GM12878 (cell line): ENCODE measurements at regions not wholly inside any gene's neighbourhood (a gene's known extent, or its start where the extent isn't known, plus 50 kb on each side); places are given as distances from the start of the nearest gene placed in this dataset.

ENCODE experiments used
- ATAC-seq: fragments of 200-7000 bp; cut with Tn5 transposase; 3 replicates; pipeline ENCODE4 v1.9.1; 2020; ENCODE audit warnings: mild to moderate bottlenecking, moderate library complexity
- BruUV-seq: library from RNA; stranded (reverse); fragments of 400-500 nt; replicated peaks from 2 replicates; lab custom pipeline; 2021; lab: Mats Ljungman, UMichigan
- CTCF ChIA-PET: fragments of 300-600 bp; sonication (Branson Sonifier 250); formaldehyde crosslinking; extraction: SDS; loops from one replicate; lab custom pipeline; 2021; ENCODE audit warnings: inconsistent platforms; lab: Yijun Ruan, JAX
- POLR2A ChIA-PET: fragments of 350-600 bp; formaldehyde crosslinking; extraction: SDS; loops from one replicate; lab custom pipeline; 2021; ENCODE audit warnings: inconsistent platforms; lab: Charles Lee
- RAD21 ChIA-PET: fragments of 300-600 bp; sonication (Branson Sonifier 250); formaldehyde crosslinking; loops from one replicate; lab custom pipeline; 2023; ENCODE audit warnings: antibody characterized with exemption; ENCODE audit not compliant: unreplicated experiment; lab: Charles Lee
- SMC1A ChIA-PET: fragments of 300-600 bp; sonication (Branson Sonifier 250); formaldehyde crosslinking; loops from one replicate; lab custom pipeline; 2023; ENCODE audit not compliant: unreplicated experiment, uncharacterized antibody; lab: Charles Lee
- DNase-seq: peaks from one replicate; pipeline ENCODE4 v3.0.0-alpha.2; 2011; ENCODE audit warnings: low read depth, low spot score
- FAIRE-seq: peaks from 3 replicates; lab custom pipeline; 2011; peaks lifted over from hg19 to GRCh38; lab: Jason Lieb, UNC
- H2AFZ ChIP-seq: 2 replicates; pipeline ENCODE4 v1.6.0; 2011; ENCODE audit warnings: low read depth, low read length, control low read depth; ENCODE audit not compliant: control insufficient read depth
- H3K27ac ChIP-seq: 2 replicates; pipeline ENCODE4 v1.5.1; 2011; ENCODE audit warnings: control low read depth; ENCODE audit not compliant: control insufficient read depth, insufficient read depth
- H3K27me3 ChIP-seq, 2 experiments: replicated peaks in 1 of 2; 2 replicates each; pipeline versions ENCODE4 v1.6.0 to v1.6.1; 2011; ENCODE audit warnings: low read length in 1 of 2; ENCODE audit not compliant: control insufficient read depth in 2 of 2, insufficient read depth in 2 of 2
- H3K36me3 ChIP-seq, 2 experiments: 2 replicates each; pipeline ENCODE4 v1.5.1; 2011; ENCODE audit warnings: low read length in 1 of 2; ENCODE audit not compliant: control insufficient read depth in 2 of 2, insufficient read depth in 2 of 2
- H3K4me1 ChIP-seq: 2 replicates; pipeline ENCODE4 v1.6.1; 2011; ENCODE audit warnings: mild to moderate bottlenecking, low read length, moderate library complexity, mixed read lengths; ENCODE audit not compliant: control insufficient read depth, insufficient read depth
- H3K4me2 ChIP-seq: 2 replicates; pipeline ENCODE4 v1.6.0; 2011; ENCODE audit warnings: control low read depth; ENCODE audit not compliant: control insufficient read depth, insufficient read depth
- H3K4me3 ChIP-seq: fragments of 200-600 bp; sonication (generic); 2 replicates; pipeline ENCODE4 v1.5.1; 2016
- H3K79me2 ChIP-seq: 2 replicates; pipeline ENCODE4 v1.6.0; 2011; ENCODE audit warnings: low read length; ENCODE audit not compliant: control insufficient read depth, insufficient read depth
- H3K9ac ChIP-seq: 2 replicates; pipeline ENCODE4 v1.8.0; 2011; ENCODE audit warnings: low read length, control low read depth, mixed read lengths; ENCODE audit not compliant: control insufficient read depth, insufficient read depth
- H3K9me3 ChIP-seq: replicated peaks from 3 replicates; pipeline ENCODE4 v1.5.1; 2011; ENCODE audit warnings: mild to moderate bottlenecking, low read length; ENCODE audit not compliant: control insufficient read depth, insufficient read depth
- H4K20me1 ChIP-seq: 2 replicates; pipeline ENCODE4 v1.6.0; 2011; ENCODE audit not compliant: control insufficient read depth, insufficient read depth
- CEBPB ChIP-seq, 2 experiments: fragments of 150-350 bp in 1 of 2; IDR thresholded peaks; 2 replicates each; pipeline ENCODE4 v1.6.1; 2012 to 2014; ENCODE audit warnings: low read depth in 2 of 2, low read length in 2 of 2, borderline replicate concordance in 1 of 2, inconsistent platforms in 1 of 2
- EZH2 ChIP-seq: IDR thresholded peaks from 2 replicates; pipeline ENCODE4 v1.6.1; 2012; ENCODE audit warnings: low read depth, mild to moderate bottlenecking, control low read depth, inconsistent platforms, low read length, borderline replicate concordance; ENCODE audit not compliant: control insufficient read depth
- FOXM1 ChIP-seq: IDR thresholded peaks from 2 replicates; pipeline ENCODE4 v1.6.1; 2012; ENCODE audit warnings: low read depth, mild to moderate bottlenecking, inconsistent platforms, low read length, moderate library complexity
- GATAD2B ChIP-seq: fragments of 450-650 bp; conservative IDR thresholded peaks from 2 replicates; pipeline ENCODE4 v1.6.1; 2017; ENCODE audit warnings: low read depth, mild to moderate bottlenecking, moderate library complexity
- MEF2A ChIP-seq: IDR thresholded peaks from 2 replicates; pipeline ENCODE4 v1.6.1; 2011; ENCODE audit warnings: low read depth, mild to moderate bottlenecking, low read length, moderate library complexity; ENCODE audit not compliant: insufficient read depth
- POLR2AphosphoS2 ChIP-seq: IDR thresholded peaks from 2 replicates; pipeline ENCODE4 v1.6.1; 2011; ENCODE audit warnings: low read depth, mild to moderate bottlenecking, low read length, improper control_type of control experiment, moderate library complexity
- POLR2AphosphoS5 ChIP-seq: IDR thresholded peaks from 2 replicates; pipeline ENCODE4 v1.6.1; 2011; ENCODE audit warnings: mild to moderate bottlenecking, low read length, inconsistent platforms
- RAD51 ChIP-seq: fragments of 450-650 bp; IDR thresholded peaks from 2 replicates; pipeline ENCODE4 v1.6.1; 2016; ENCODE audit warnings: moderate library complexity, mild to moderate bottlenecking, inconsistent platforms
- RB1 ChIP-seq: fragments of 450-650 bp; formaldehyde crosslinking; IDR thresholded peaks from 2 replicates; pipeline ENCODE4 v1.6.1; 2017; ENCODE audit warnings: mild to moderate bottlenecking, borderline replicate concordance
- RCOR1 ChIP-seq: conservative IDR thresholded peaks from 2 replicates; pipeline ENCODE4 v1.6.1; 2012; ENCODE audit warnings: low read depth, low read length, improper control_type of control experiment
- SIN3A ChIP-seq: IDR thresholded peaks from 2 replicates; pipeline ENCODE4 v1.6.1; 2012; ENCODE audit warnings: low read depth, low read length, improper control_type of control experiment
- SMAD1 ChIP-seq: fragments of 450-650 bp; IDR thresholded peaks from 2 replicates; pipeline ENCODE4 v1.6.1; 2018; ENCODE audit warnings: mild to moderate bottlenecking, low read depth; ENCODE audit not compliant: partially characterized antibody
- SREBF1 ChIP-seq: IDR thresholded peaks from 2 replicates; pipeline ENCODE4 v1.6.1; 2012; ENCODE audit warnings: mild to moderate bottlenecking, low read length
- USF2 ChIP-seq: IDR thresholded peaks from 2 replicates; pipeline ENCODE4 v1.6.1; 2011; ENCODE audit warnings: low read depth, low read length, improper control_type of control experiment, borderline replicate concordance
- WGBS: methylation state at CpG from one replicate; pipeline ENCODE4 v1.1.6; 2016; ENCODE audit warnings: low lambda C conversion rate; ENCODE audit not compliant: insufficient replicate concordance, insufficient coverage; ENCODE audit errors: missing lambda C conversion rate; 5-methylcytosine and 5-hydroxymethylcytosine counted together
- in situ Hi-C: fragments of 300-500 bp; cut with MboI; formaldehyde crosslinking; loops from 9 replicates; pipeline ENCODE4 v1.14.3; 2018; ENCODE audit warnings: mixed read lengths
- intact Hi-C: fragments of 100-400 bp; cut with micrococcal nuclease; formaldehyde crosslinking; loops from one replicate; pipeline ENCODE4 v1.14.2; 2022; ENCODE audit not compliant: unreplicated experiment
- TF ChIP-seq, protein P1 (sequence below): fragments of 150-350 bp; IDR thresholded peaks from 2 replicates; pipeline ENCODE4 v1.6.1; 2014; ENCODE audit warnings: mild to moderate bottlenecking, low read depth, low read length
- TF ChIP-seq, protein P2 (sequence below): IDR thresholded peaks from 2 replicates; pipeline ENCODE4 v1.6.1; 2011; ENCODE audit warnings: low read depth, mild to moderate bottlenecking, low read length, moderate library complexity, borderline replicate concordance; ENCODE audit errors: extremely low read depth
- TF ChIP-seq, protein P3 (sequence below): fragments of 450-650 bp; IDR thresholded peaks from 2 replicates; pipeline ENCODE4 v1.6.1; 2017; ENCODE audit warnings: mild to moderate bottlenecking, low read depth, inconsistent platforms; ENCODE audit not compliant: poor library complexity, severe bottlenecking

DNA sequence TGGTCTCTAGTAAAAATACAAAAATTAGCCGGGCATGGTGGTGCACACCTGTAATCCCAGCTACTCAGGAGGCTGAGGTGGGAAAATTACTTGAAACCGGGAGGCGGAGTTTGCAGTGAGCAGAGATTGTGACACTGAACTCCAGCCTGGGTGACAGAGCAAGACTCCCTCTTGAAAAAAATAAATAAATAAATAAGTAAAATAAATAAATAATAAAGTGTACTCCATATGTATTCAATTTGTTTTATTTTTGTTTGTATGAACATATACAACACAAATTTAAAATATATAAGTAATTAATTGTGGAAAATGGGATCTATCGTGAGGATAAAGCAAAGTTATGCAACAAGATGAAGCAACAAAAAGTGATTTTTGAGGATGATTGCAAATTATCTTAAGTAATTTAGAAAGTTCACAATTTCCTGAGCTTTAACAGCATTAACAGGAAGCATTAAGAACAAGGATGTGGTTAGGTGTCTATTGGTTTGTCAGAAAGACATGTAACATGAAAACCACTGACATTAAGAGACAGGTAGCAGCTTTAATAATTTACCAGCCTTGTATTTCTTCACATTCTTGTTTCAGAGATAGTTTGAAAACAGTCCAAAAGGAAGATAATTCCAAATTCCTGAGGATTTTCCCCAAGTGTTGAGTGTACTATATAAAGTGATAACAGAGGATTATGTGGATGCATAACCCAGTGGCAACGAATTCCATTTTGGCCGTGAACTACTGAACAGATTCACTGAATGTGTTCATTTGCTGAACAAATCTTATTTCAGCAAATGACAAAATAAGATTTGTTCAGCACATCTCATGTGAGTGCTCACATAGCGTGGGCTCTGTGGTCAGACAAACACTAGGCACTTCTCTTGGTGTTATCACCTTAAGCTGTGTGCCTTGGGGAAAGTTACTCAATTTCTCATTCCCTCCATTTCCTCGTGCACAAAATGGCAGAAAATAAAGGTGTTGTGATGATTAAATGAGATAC is 68.6 kb upstream of the RESF1 start:
- H3K79me2 ChIP-seq = no peaks in the 10 kb centered on the region
- POLR2A ChIA-PET = no interaction called here
- FAIRE-seq = no peak
- in situ Hi-C loops = no loop called here
- SMC1A ChIA-PET = interaction anchor here (0.6 to 1.5 kb wide), 9 partner anchors 8 to 143 kb away, joined by 3 to 5 read pairs (median 3); no protein-coding TSS in a partner anchor
- intact Hi-C loops = loop anchor here (1.0 to 10.0 kb wide), 2 partner anchors 79 to 166 kb away; partner anchors contain the start of gene AMN1
- H3K36me3 ChIP-seq = no peaks in the 10 kb centered on the region
- DNase-seq = no peak
- no peak overlapping the region for H3K4me3 ChIP-seq
- H4K20me1 ChIP-seq = no peaks in the 10 kb centered on the region
- peaks cover 26% of the 10 kb centered on the region for H3K4me1 ChIP-seq
- H3K27ac ChIP-seq = peak overlapping the region; percentile 73
- peaks cover 50% of the 10 kb centered on the region for H3K9me3 ChIP-seq
- no peaks in the 10 kb centered on the region for H3K27me3 ChIP-seq
- CTCF ChIA-PET = interaction anchor here (0.8 to 1.3 kb wide), 2 partner anchors 9 to 70 kb away, joined by 3 read pairs; no protein-coding TSS in a partner anchor
- peak; percentile 68 for ATAC-seq
- no peak overlapping the region for H3K9ac ChIP-seq
- H2AFZ ChIP-seq = peak overlapping the region; percentile 24; the same call in 1 of the 2 replicates
- WGBS = 30% methylated on average over 8 of the region's 8 CpGs
- RAD21 ChIA-PET = interaction anchor here (1.0 to 1.3 kb wide), 3 partner anchors 78 to 140 kb away, joined by 3 read pairs; no protein-coding TSS in a partner anchor
- no TSS peak for BruUV-seq
- peak overlapping the region; percentile 56 for H3K4me2 ChIP-seq
- TF ChIP-seq CEBPB (IDR thresholded peaks at IDR 0.05; ENCODE audit: borderline replicate concordance in 1 of 2, low read depth in 2 of 2, low read length in 2 of 2) (no peak), GATAD2B (peak; percentile 44; the same call in 1 of the 2 replicates), RCOR1 (no peak), EZH2 (no peak), SREBF1 (no peak), RAD51 (no peak), USF2 (no peak), POLR2AphosphoS2 (no peak), MEF2A (no peak), SIN3A (no peak), POLR2AphosphoS5 (no peak), RB1 (no peak), FOXM1 (no peak), SMAD1 (no peak)
- TF ChIP-seq, protein P1, sequence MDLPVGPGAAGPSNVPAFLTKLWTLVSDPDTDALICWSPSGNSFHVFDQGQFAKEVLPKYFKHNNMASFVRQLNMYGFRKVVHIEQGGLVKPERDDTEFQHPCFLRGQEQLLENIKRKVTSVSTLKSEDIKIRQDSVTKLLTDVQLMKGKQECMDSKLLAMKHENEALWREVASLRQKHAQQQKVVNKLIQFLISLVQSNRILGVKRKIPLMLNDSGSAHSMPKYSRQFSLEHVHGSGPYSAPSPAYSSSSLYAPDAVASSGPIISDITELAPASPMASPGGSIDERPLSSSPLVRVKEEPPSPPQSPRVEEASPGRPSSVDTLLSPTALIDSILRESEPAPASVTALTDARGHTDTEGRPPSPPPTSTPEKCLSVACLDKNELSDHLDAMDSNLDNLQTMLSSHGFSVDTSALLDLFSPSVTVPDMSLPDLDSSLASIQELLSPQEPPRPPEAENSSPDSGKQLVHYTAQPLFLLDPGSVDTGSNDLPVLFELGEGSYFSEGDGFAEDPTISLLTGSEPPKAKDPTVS = no peak
- TF ChIP-seq, protein P2, sequence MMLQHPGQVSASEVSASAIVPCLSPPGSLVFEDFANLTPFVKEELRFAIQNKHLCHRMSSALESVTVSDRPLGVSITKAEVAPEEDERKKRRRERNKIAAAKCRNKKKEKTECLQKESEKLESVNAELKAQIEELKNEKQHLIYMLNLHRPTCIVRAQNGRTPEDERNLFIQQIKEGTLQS = no peak
- TF ChIP-seq, protein P3, sequence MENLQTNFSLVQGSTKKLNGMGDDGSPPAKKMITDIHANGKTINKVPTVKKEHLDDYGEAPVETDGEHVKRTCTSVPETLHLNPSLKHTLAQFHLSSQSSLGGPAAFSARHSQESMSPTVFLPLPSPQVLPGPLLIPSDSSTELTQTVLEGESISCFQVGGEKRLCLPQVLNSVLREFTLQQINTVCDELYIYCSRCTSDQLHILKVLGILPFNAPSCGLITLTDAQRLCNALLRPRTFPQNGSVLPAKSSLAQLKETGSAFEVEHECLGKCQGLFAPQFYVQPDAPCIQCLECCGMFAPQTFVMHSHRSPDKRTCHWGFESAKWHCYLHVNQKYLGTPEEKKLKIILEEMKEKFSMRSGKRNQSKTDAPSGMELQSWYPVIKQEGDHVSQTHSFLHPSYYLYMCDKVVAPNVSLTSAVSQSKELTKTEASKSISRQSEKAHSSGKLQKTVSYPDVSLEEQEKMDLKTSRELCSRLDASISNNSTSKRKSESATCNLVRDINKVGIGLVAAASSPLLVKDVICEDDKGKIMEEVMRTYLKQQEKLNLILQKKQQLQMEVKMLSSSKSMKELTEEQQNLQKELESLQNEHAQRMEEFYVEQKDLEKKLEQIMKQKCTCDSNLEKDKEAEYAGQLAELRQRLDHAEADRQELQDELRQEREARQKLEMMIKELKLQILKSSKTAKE = no peak
